ENCODE measurements at regions not wholly inside any gene's neighbourhood (a gene's known extent, or its start where the extent isn't known, plus 50 kb on each side); places are given as distances from the start of the nearest gene placed in this dataset.
"Not testable (repeated sequence)": the region's sequence is repeated elsewhere in the genome, so short reads cannot be mapped to it uniquely, and the experiment has no call there.

- DNase-seq: no peak
Observed at GRCh38 chr7:130789436-130789835, 55.4 kb upstream of the KLF14 start.

GRCh38 chr7:130791746-130792145 lies 57.7 kb upstream of the KLF14 start:
- DNase-seq: no peak

GRCh38 chr7:130793855-130794618 lies 60.0 kb upstream of the KLF14 start:
- no peak for DNase-seq

GRCh38 chr7:130794619-130794922 lies 60.6 kb upstream of the KLF14 start:
- no peak for DNase-seq

- not testable (repeated sequence) for DNase-seq
Observed at GRCh38 chr7:130796425-130796824, 62.4 kb upstream of the KLF14 start.

- no peak for DNase-seq
Observed at GRCh38 chr7:130803127-130803526, 69.1 kb upstream of the KLF14 start.

- no peak for DNase-seq
Observed at GRCh38 chr7:130804220-130804619, 70.2 kb upstream of the KLF14 start.

GRCh38 chr7:130812819-130813218 lies 78.8 kb upstream of the KLF14 start:
- DNase-seq: not testable (repeated sequence)

GRCh38 chr7:130814778-130815335 lies 80.8 kb upstream of the KLF14 start:
- no peak for DNase-seq

- no peak for DNase-seq
Observed at GRCh38 chr7:130818056-130818455, 84.0 kb upstream of the KLF14 start.

- no peak for DNase-seq
Observed at GRCh38 chr7:130821864-130822263, 87.9 kb upstream of the KLF14 start.

GRCh38 chr7:130822642-130823041 lies 88.6 kb upstream of the KLF14 start:
- no peak for DNase-seq

- DNase-seq: no peak
Observed at GRCh38 chr7:130823060-130823459, 89.1 kb upstream of the KLF14 start.

GRCh38 chr7:130825819-130826218 lies 91.8 kb upstream of the KLF14 start:
- DNase-seq: no peak

- DNase-seq: no peak
Observed at GRCh38 chr7:130829415-130829814, 95.4 kb upstream of the KLF14 start.

GRCh38 chr7:130831322-130831721 lies 97.3 kb upstream of the KLF14 start:
- no peak for DNase-seq

GRCh38 chr7:130831817-130832481 lies 97.9 kb upstream of the KLF14 start:
- peak; percentile 10 for DNase-seq

- DNase-seq: no peak
Observed at GRCh38 chr7:130838738-130839137, 104.7 kb upstream of the KLF14 start.

- no peak for DNase-seq
Observed at GRCh38 chr7:130840599-130840998, 106.6 kb upstream of the KLF14 start.

- DNase-seq: no peak
Observed at GRCh38 chr7:130841416-130841815, 107.4 kb upstream of the KLF14 start.

- no peak for DNase-seq
Observed at GRCh38 chr7:130843703-130844102, 109.7 kb upstream of the KLF14 start.

- no peak for DNase-seq
Observed at GRCh38 chr7:130844811-130845580, 111.0 kb upstream of the KLF14 start.

GRCh38 chr7:130845581-130846085 lies 111.6 kb upstream of the KLF14 start:
- DNase-seq: no peak

Measured in right kidney (tissue), 1 donor.